Epithelial cell of prostate (primary cell): ENCODE measurements at regions not wholly inside any gene's neighbourhood (a gene's known extent, or its start where the extent isn't known, plus 50 kb on each side); places are given as distances from the start of the nearest gene placed in this dataset.
"Not testable (repeated sequence)": the region's sequence is repeated elsewhere in the genome, so short reads cannot be mapped to it uniquely, and the experiment has no call there.

Experiments
- DNase-seq: peaks from one replicate; pipeline ENCODE4 v3.0.0-alpha.2; 2011; ENCODE audit warnings: low read depth, low spot score
- H3K27ac ChIP-seq: fragments of 450-650 bp; 2 replicates; pipeline ENCODE4 v1.5.1; 2017; ENCODE audit warnings: mild to moderate bottlenecking

- no peak for DNase-seq
- no peak overlapping the region for H3K27ac ChIP-seq
These were observed 339.6 kb upstream of the VWC2 start for GRCh38 chr7:49433794-49434193.

- no peak overlapping the region for H3K27ac ChIP-seq
- DNase-seq, result no peak
These were observed 338.6 kb upstream of the VWC2 start for GRCh38 chr7:49434846-49435245.

DNA sequence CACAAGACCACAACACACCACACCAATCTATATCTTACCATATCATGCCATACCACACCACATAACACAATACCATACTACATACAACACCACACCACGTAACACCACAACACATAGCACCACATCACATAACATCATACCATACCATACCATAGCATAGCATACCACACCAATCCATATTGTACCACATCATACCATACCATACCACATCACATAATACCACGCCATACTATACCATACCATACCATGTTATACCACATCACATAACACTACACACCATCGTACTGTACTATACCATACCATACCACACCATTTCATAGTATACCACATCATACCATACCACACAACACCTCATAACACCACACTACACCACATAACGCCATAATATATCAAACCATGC, 335.2 kb upstream of the VWC2 start:
- H3K27ac ChIP-seq, result no peak overlapping the region
- no peak for DNase-seq

- DNase-seq, result no peak
- no peak overlapping the region for H3K27ac ChIP-seq
These were observed 329.9 kb upstream of the VWC2 start for GRCh38 chr7:49443515-49443914.

GRCh38 chr7:49453486-49453885, 320.0 kb upstream of the VWC2 start:
- H3K27ac ChIP-seq, result no peak overlapping the region
- no peak for DNase-seq

DNA sequence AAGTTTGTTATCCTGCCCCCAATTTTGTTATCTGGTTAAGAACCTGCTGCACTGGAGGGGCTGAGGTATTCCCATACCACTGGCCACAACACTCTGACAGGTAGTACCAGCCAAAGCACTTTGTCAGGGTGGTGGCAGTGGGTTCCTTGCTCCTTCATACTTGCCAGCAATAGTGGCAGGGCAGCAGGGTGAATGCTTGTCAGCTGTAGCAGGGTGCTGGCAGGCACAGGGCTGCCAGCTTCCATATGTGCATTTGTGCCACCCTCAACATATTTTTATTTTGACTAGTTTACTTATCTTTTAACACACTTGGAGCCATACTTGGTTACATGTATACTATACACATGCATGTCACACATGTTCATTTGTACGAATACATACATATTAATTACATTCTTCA, 294.0 kb upstream of the VWC2 start:
- no peak for DNase-seq
- no peak overlapping the region for H3K27ac ChIP-seq

DNA sequence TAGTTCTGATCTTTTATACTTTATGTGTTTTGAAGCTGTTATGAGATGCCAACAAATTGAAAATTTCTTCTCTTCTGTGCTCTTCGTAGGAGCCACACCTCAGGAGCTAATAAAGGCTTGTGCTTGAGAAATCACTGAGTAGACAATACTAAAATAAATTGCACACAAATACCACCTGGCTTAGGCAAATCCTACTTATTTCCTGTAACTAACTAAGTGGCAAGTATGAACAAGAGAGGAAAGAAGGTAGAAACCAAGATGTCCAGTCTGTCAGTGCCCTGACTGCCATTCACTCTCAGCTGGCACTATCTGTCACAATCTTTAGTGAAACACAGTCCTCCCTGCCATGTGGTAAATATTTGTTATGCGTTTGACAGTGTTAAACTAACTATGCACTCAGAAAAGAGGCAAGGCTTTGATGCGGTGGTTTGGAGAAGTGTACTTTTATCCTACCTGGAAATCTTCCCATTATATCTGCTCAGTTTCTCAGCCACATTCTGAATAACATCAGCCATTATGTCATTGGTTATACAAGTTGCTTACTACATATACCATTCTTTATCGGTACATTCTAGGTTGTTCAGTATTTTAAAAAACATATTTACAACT, 293.4 kb upstream of the VWC2 start:
- DNase-seq, result no peak

GRCh38 chr7:49481075-49481474, 292.4 kb upstream of the VWC2 start:
- no peak overlapping the region for H3K27ac ChIP-seq
- DNase-seq, result no peak

More for the DNA sequence above, 293.4 kb upstream of the VWC2 start:
- H3K27ac ChIP-seq, result no peak overlapping the region

DNA sequence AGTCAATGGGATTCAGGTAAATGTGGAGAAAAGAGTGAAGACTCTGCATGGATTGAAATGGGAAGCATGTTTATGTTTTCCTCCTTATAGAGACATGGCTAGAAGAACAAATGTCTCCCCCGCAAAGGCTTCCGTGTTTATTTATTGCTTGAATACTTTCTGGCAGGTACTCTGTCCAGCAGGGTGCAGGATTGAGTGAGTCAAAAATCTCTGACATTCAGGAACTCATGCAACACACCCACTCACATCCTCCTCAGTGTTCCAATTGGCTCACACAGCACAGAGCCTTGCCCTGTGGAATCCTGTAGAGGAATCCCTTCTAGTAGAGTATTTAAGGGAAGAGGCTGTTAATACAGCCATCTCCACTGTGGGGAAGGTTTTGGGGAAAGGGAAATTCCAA, 290.3 kb upstream of the VWC2 start:
- DNase-seq, result no peak
- H3K27ac ChIP-seq, result no peak overlapping the region

GRCh38 chr7:49486974-49487829, 286.2 kb upstream of the VWC2 start:
- DNase-seq, result no peak
- H3K27ac ChIP-seq, result no peak overlapping the region

DNA sequence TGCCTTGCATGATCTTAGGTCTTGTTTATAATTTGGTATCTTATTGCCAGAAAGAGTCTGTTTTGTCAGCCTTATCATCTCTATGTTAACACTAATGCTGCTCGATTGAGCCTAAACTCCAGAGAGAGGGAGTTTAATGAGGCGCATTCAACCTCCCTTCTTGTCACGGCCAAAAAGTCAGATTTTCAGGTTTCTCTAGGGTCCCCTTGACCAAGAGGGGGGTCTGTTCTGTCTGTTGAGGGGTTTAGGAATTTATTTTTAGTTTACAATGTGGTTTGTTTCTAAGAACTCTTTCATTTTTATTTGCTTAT, 285.7 kb upstream of the VWC2 start:
- H3K27ac ChIP-seq, result no peak overlapping the region
- DNase-seq, result no peak

GRCh38 chr7:49488573-49488972, 284.9 kb upstream of the VWC2 start:
- H3K27ac ChIP-seq, result no peak overlapping the region
- DNase-seq, result no peak

GRCh38 chr7:49497471-49497870, 276.0 kb upstream of the VWC2 start:
- no peak for DNase-seq
- H3K27ac ChIP-seq, result no peak overlapping the region

DNA sequence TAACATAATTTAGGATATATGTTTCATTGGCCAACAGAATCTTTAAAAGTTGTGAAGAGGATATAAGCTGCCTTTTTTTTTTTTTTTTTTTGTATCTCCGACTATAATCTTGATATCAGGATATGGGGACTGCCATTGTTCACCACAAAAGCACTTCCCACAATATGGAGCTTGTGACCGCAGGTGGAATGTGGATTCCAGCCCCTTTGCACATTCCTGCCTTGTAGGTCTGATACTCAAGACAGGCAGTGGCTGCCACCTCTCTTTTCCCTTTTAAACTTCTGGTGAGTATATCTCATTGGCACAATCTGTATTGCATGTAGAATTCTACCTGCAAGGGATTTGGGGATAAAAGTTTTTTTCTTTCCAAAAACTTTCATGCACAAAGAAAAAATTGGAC, 272.7 kb upstream of the VWC2 start:
- no peak for DNase-seq
- H3K27ac ChIP-seq, result no peak overlapping the region

GRCh38 chr7:49507206-49507605, 266.2 kb upstream of the VWC2 start:
- not testable (repeated sequence) for H3K27ac ChIP-seq, DNase-seq

- no peak overlapping the region for H3K27ac ChIP-seq
- DNase-seq, result no peak
These were observed 259.5 kb upstream of the VWC2 start for GRCh38 chr7:49513911-49514310.

DNA sequence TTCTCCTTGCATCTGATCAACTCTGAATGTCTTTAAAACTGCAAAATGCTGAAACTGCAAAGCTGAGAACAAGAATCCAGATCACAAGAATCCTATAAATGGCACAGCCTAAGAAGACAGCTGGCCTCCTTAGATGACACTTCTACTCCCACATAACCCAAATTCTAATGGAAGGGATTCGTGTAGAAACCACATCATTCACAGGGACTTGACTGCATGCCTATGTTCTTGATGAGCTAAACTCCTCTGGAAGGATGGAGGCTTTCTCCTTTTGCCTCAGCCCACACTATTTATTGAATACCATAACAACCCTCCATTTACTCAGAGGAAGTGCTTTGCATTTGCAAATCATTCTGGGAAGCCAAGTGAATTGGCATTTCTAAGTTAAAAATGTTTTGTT, 252.5 kb upstream of the VWC2 start:
- H3K27ac ChIP-seq, result no peak overlapping the region
- no peak for DNase-seq

DNA sequence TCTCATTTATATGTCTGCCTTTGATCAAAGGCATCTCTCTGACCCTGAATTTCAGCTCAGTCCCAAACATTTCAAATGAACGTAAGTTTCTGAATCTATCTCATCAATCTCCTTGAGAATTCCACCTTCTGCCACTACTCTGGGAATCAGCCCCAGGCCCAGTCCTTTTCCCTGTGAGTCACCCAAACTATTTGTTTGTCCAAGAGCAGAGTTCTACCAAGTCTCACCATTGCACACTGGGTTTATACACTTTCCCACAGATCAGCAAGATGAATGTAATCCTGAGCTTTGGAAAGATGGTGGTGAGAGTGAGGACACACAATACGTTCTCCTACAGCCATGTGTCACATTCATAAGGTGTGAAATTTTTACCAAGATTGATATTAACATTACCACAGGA, 251.3 kb upstream of the VWC2 start:
- H3K27ac ChIP-seq, result no peak overlapping the region
- no peak for DNase-seq

- no peak for DNase-seq
- H3K27ac ChIP-seq, result no peak overlapping the region
These were observed 249.6 kb upstream of the VWC2 start for GRCh38 chr7:49523870-49524269.

- no peak overlapping the region for H3K27ac ChIP-seq
- no peak for DNase-seq
These were observed 246.3 kb upstream of the VWC2 start for GRCh38 chr7:49527182-49527581.

GRCh38 chr7:49530481-49530880, 243.0 kb upstream of the VWC2 start:
- no peak for DNase-seq

GRCh38 chr7:49563693-49564378, 209.6 kb upstream of the VWC2 start:
- no peak for DNase-seq
- no peak overlapping the region for H3K27ac ChIP-seq

More at GRCh38 chr7:49530481-49530880, 243.0 kb upstream of the VWC2 start:
- no peak overlapping the region for H3K27ac ChIP-seq
